GM19397 (cell line): ENCODE measurements at regions not wholly inside any gene's neighbourhood (a gene's known extent, or its start where the extent isn't known, plus 50 kb on each side); places are given as distances from the start of the nearest gene placed in this dataset.
A peak's percentile ranks its signal among the peaks of the same experiment; 100 is the strongest.

Experiments used
- ATAC-seq: cut with Tn5 transposase; IDR thresholded peaks from one replicate; pipeline ENCODE4 v1.9.1; 2021; ENCODE audit warnings: mild to moderate bottlenecking, moderate library complexity; ENCODE audit not compliant: unreplicated experiment

- ATAC-seq, result no peak
These were observed 151.7 kb upstream of the CPEB2 start for GRCh38 chr4:14850455-14851097.

- no peak for ATAC-seq
These were observed 148.9 kb upstream of the CPEB2 start for GRCh38 chr4:14853176-14853943.

GRCh38 chr4:14855719-14856061 is 146.6 kb upstream of the CPEB2 start:
- ATAC-seq, result peak; percentile 2

GRCh38 chr4:14856062-14856933 is 146.0 kb upstream of the CPEB2 start:
- ATAC-seq, result peak; percentile 91

DNA sequence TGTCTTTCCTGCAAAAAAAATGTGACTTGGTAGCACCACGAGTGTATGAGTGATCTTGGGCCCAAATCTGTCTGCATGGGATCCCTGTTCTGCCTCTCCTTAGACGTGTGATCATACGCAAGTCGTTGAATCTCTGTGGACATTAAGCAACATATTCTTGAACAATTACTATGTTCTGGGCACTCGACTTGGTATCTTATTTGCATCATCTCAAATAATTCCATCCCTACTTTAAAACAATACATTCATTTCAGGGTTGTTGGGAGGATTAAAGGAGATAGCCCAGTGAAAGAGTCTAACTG is 145.4 kb upstream of the CPEB2 start:
- ATAC-seq, result no peak

DNA sequence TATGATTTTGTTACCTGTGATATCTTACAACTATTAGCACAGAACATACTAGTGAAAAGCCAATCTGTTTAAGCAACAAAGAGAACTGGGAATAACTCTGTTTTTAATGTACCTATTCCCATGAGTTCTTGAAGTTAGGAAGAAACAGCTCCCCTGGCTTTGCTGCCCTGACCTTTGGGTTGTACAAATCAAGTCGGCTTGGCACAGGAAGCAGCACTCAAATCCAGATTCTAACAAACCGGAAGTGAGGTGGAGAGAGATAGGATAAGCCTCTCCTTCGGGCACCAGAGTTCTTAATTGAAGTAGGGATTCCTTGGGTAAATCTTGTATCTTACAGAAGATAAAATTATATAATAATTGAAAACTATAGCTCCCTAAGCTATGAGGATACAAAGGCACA is 144.8 kb upstream of the CPEB2 start:
- no peak for ATAC-seq

GRCh38 chr4:14857981-14858380 is 144.3 kb upstream of the CPEB2 start:
- no peak for ATAC-seq

GRCh38 chr4:14862891-14863290 is 139.4 kb upstream of the CPEB2 start:
- ATAC-seq, result no peak

DNA sequence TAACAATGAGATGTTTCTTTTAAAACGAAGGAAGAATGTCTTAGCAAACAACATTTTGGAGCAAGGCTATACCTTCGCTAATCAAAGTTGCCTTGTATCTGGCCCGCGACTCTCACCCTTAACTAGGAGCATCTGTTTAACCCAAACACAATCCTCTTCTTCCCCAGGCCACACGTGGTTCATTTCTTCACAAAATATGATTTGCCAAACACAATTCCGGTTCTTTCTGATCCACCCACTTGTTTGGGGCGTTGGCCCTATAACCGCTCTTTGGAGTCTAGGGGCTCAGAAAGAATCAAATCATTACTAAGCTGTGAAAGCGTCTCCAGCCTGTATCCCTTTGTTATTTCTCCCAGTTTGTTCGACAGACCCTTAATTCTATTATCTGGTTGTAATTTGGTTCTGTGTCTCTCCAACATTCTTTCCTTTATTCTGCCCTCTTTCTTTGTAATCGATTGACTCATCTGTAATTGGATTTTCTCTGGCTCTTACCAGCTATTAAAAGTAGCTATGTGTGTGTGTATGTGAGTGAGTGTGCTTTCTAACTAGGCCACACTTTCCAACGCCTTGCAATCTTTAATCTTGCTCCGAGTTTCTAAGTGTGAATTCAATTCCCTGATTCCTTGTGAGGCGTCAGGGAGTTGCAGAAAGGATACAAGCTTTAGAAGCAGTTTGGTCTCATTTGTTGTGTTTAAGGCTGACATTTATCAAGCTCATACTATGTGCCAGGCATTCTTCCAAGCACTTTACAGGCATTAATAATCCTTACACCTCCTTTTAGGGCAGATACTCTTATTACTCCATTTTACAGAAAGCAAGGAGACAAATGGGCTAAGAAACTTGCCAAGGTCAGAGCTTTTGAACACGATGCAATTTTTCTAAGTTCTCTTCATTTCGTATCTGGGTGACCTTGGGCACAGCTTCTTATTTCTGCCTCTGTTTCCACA is 138.6 kb upstream of the CPEB2 start:
- ATAC-seq, result no peak

DNA sequence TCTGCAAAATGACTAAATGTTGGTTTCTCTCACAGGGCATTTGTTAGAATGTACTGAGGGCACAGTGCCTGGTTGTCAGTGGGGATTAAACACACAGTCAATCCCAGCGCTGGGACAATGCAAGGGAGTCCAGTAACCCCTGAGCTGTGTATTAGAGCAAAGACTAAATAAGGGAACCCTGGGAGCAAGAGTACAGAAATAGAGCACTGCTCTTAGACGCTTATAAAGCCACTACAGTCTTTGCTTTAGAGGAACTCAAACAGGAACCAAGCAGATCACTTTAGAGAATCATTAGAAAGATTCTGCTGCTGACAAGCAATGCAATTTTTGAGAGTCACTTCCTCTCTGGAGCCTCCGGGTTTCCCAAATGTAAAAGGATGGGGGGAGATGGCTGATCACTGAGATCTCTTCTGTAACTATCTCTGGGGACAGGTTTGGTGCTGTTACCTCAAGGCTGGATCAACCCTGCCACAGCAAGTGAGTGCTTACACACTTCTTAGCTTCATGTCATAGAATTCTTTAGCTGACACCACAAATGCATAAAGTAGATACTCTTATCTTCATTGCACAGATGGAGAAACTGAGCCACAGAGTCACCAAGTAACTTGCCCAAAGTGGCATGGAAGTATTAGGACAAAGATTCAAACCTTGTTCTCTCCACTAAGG is 137.8 kb upstream of the CPEB2 start:
- ATAC-seq, result no peak

DNA sequence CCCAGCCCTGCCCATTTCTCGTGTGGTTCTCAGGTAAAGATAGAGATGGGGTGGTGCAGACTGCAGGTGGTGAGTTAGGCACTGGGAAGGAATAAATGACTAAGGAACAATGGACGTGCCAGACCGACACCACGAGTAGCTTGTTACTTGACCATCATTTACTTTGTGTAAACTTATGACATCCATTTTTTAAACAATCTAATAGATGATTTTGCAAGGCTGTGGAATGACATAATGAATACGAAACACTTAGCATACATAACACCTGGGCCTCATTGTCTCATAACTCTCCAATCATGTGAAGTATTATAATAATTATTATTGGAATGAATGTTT is 137.3 kb upstream of the CPEB2 start:
- no peak for ATAC-seq

DNA sequence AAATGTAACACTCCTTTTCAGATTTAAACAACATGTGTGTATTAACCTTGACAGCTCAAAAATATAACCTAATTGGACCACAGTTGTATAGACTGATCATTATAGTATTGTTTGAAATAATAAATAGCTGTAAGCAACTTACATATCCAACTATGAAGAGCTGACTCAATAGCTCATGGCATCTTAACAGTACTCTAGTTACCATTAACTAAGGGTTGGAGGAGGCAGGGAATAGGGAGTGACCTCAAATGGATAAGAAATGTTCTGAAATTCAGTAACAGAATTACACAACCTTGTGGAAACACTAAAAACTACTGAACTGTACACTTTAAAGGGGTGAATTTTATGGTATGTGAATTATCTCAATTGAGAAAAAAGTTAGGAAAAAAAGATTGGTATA is 136.5 kb upstream of the CPEB2 start:
- no peak for ATAC-seq

GRCh38 chr4:14867847-14868246 is 134.4 kb upstream of the CPEB2 start:
- no peak for ATAC-seq

DNA sequence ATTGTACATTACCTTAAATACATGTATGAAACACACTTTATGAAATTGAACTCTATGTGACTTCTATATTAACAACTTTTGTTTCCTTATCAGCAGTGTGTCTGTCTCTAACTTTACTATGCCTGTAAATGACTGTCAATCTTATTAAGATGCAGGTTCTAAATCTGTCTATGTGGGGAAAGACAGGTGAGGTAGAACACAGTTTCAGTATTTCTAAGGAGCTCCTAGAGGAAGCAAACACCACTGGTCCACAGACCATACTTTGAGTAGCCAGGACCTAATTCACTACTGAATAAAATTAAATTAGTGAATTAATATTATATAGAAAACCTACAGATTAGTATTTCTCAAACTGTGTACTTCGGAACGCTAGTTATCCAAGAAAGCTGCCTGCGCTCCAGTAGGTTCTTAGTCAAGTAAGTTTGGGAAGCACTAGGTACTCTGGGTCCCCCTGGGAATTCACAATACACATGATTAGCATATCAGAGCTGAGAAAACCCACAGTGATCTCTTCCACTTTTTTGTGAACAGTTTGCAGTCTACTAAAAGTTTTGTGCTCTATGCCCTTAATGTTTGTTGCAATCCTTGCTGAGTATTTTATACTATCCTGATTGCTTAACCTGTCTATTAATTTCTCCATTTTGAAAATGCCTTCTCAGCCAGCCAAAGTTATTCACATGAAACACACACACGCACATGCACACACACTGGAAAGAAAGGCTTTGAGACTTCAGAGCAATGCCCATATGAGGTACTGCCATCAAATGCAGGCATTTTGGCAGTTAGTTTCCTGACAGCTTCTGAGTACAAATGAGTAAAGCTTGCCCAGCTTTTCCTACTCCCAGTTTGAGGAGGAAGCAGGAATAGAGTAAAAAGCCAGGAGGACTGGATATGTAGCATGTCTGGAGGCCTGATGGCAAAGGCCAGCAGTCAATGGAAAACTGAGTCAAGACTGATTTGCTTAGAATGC is 133.6 kb upstream of the CPEB2 start:
- ATAC-seq, result no peak

- no peak for ATAC-seq
These were observed 130.4 kb upstream of the CPEB2 start for GRCh38 chr4:14871676-14872430.

DNA sequence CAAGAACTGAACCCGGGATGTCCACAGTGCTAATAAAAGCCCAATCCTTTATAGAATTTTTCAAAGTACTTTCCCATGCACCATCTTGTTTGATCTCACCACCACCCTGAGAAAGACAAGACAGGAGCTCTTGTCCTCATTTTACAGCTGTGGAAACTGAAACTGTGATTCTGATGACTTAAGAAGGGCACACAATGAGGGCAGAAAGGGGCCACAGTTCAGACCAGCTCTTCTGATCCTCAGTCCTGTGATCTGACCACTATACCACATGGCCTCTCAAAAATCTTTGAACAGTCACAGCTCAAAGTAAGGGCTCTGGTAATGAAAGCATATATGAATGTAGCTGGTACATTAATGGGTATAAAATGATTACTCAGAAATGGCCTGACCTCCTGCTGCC is 127.3 kb upstream of the CPEB2 start:
- ATAC-seq, result peak; percentile 52

DNA sequence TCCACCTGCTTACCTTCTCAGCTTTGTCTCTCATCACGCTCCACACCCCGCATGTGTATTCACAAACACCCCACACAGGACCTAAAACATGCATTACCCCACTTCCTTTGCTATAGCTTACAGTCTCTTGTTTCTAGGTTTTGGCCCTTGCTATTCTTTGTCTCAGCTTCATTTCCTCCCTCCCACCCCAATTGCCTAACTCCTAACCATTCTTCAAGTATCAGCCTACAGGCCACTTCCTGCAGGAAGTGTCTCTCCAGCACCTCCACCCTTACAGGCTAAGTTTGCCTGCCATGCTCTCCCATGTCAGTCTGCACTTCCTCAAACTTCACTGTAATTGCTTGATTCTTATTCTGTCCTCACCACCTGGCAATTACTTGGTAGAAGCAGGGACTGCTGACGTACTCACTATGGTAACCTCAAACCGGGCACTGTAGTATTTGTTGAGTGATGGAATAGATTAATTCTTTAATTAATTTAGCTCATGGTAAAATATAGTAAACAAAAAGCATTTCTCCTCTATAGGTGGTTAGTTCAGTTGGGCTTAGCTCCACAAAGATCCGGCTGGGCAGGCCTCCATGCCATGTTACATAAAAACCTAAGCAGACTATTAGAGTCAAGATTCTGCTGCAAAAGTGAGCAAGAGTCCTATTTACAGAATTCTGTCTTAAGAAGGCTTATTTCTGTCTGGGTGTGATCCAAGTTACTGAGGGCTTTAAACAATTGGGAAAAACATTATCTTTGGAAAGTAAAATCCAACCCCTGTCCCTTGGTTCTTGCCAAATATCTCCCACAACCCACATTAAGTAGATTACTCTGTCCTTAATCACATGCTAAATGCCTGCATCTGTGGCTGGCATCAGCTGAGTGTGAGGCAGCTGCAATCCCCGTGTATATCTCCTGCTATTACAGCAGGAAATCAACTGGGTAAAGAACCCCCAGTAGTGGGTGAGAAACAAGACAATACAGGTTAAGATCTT is 124.7 kb upstream of the CPEB2 start:
- peak; percentile 33 for ATAC-seq
